Astrocyte (in vitro differentiated cells and primary cell): ENCODE measurements at regions not wholly inside any gene's neighbourhood (a gene's known extent, or its start where the extent isn't known, plus 50 kb on each side); places are given as distances from the start of the nearest gene placed in this dataset.
"Not testable (repeated sequence)": the region's sequence is repeated elsewhere in the genome, so short reads cannot be mapped to it uniquely, and the experiment has no call there.

Experiments
- DNase-seq: peaks from one replicate; pipeline ENCODE4 v3.0.0-alpha.2; 2010; ENCODE audit warnings: low read depth
- FAIRE-seq: peaks from 2 replicates; lab custom pipeline; 2011; peaks lifted over from hg19 to GRCh38; lab: Jason Lieb, UNC
- H2AFZ ChIP-seq: 2 replicates; pipeline ENCODE4 v1.6.0; 2012; ENCODE audit warnings: low read depth, low read length, inconsistent platforms
- H3K27ac ChIP-seq: 2 replicates; pipeline ENCODE4 v1.5.1; 2011; ENCODE audit warnings: low read depth, low read length, inconsistent platforms
- H3K27me3 ChIP-seq: 2 replicates; pipeline ENCODE4 v1.6.0; 2011; ENCODE audit warnings: low read length, inconsistent platforms; ENCODE audit not compliant: insufficient read depth
- H3K36me3 ChIP-seq: 2 replicates; pipeline ENCODE4 v1.5.1; 2011; ENCODE audit warnings: low read length, inconsistent platforms; ENCODE audit not compliant: insufficient read depth
- H3K4me1 ChIP-seq: 2 replicates; pipeline ENCODE4 v1.5.1; 2011; ENCODE audit warnings: low read length, inconsistent platforms; ENCODE audit not compliant: insufficient read depth
- H3K4me2 ChIP-seq: 2 replicates; pipeline ENCODE4 v1.6.0; 2012; ENCODE audit warnings: low read length, inconsistent platforms
- H3K4me3 ChIP-seq: 2 replicates; pipeline ENCODE4 v1.5.1; 2011; ENCODE audit warnings: low read depth, mild to moderate bottlenecking, low read length, inconsistent platforms; ENCODE audit not compliant: insufficient read depth
- H3K79me2 ChIP-seq: 2 replicates; pipeline ENCODE4 v1.6.0; 2012; ENCODE audit warnings: mild to moderate bottlenecking, low read length, inconsistent platforms; ENCODE audit not compliant: insufficient read depth
- H3K9ac ChIP-seq: 2 replicates; pipeline ENCODE4 v1.6.0; 2012; ENCODE audit warnings: mild to moderate bottlenecking, low read length, inconsistent platforms
- H3K9me3 ChIP-seq: 2 replicates; pipeline ENCODE4 v1.5.1; 2012; ENCODE audit warnings: low read depth, mild to moderate bottlenecking, low read length, inconsistent platforms; ENCODE audit not compliant: insufficient read depth
- H4K20me1 ChIP-seq: 2 replicates; pipeline ENCODE4 v1.6.0; 2012; ENCODE audit warnings: low read length, inconsistent platforms; ENCODE audit not compliant: insufficient read depth
- H3K27ac Mint-ChIP-seq: one replicate; pipeline ENCODE4 v1.8.0; 2021; ENCODE audit warnings: mild to moderate bottlenecking, mixed read lengths; ENCODE audit not compliant: unreplicated experiment
- H3K27me3 Mint-ChIP-seq: one replicate; pipeline ENCODE4 v1.8.0; 2021; ENCODE audit warnings: low read depth, mixed read lengths; ENCODE audit not compliant: unreplicated experiment
- H3K36me3 Mint-ChIP-seq: one replicate; pipeline ENCODE4 v1.8.0; 2021; ENCODE audit warnings: low read depth, mixed read lengths; ENCODE audit not compliant: unreplicated experiment
- H3K4me1 Mint-ChIP-seq: one replicate; pipeline ENCODE4 v1.8.0; 2021; ENCODE audit warnings: low read depth, mixed read lengths; ENCODE audit not compliant: unreplicated experiment
- H3K4me3 Mint-ChIP-seq: one replicate; pipeline ENCODE4 v1.8.0; 2021; ENCODE audit warnings: mild to moderate bottlenecking, moderate library complexity, mixed read lengths; ENCODE audit not compliant: unreplicated experiment
- H3K9me3 Mint-ChIP-seq: one replicate; pipeline ENCODE4 v1.8.0; 2021; ENCODE audit warnings: mild to moderate bottlenecking, mixed read lengths; ENCODE audit not compliant: unreplicated experiment
- EZH2 ChIP-seq: IDR thresholded peaks from 2 replicates; pipeline ENCODE4 v1.6.1; 2012; ENCODE audit warnings: mild to moderate bottlenecking, low read length, inconsistent platforms; ENCODE audit not compliant: insufficient read depth
- TF ChIP-seq, protein P1 (sequence below): IDR thresholded peaks from 2 replicates; pipeline ENCODE4 v1.5.1; 2011; ENCODE audit warnings: low read depth, mild to moderate bottlenecking, inconsistent platforms, low read length, moderate library complexity; ENCODE audit not compliant: insufficient read depth

DNA sequence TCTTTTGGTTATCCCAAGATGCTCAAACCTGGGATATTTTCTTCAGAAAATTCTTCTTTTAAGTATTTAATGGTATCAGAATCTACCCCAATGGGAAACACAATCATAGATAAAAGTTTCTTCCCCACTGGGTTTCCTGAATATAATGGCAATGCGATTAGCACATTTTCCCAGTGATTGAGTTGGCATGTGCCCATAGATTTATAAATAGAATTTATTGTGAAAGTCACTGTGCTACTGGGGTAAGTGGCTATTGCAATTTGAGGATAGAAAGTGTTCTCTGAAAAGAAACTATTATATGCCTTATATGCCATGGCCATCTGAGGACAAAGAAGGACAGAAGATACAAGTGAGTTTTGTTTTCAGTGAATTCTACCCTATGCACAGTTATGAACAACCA is 99.0 kb upstream of the RBMS3 start:
- H3K9ac ChIP-seq = no peak overlapping the region
- H3K79me2 ChIP-seq = no peaks in the 10 kb centered on the region
- H2AFZ ChIP-seq = no peak overlapping the region
- H3K27ac ChIP-seq = no peak overlapping the region
- Mint-ChIP-seq H3K36me3 (no peaks in the 10 kb centered on the region), H3K27ac (no peak overlapping the region), H3K4me1 (peaks cover 31% of the 10 kb centered on the region), H3K4me3 (no peak overlapping the region), H3K27me3 (no peaks in the 10 kb centered on the region), H3K9me3 (peaks cover 7% of the 10 kb centered on the region)
- DNase-seq (no peak), FAIRE-seq (no peak)
- TF ChIP-seq, protein P1, sequence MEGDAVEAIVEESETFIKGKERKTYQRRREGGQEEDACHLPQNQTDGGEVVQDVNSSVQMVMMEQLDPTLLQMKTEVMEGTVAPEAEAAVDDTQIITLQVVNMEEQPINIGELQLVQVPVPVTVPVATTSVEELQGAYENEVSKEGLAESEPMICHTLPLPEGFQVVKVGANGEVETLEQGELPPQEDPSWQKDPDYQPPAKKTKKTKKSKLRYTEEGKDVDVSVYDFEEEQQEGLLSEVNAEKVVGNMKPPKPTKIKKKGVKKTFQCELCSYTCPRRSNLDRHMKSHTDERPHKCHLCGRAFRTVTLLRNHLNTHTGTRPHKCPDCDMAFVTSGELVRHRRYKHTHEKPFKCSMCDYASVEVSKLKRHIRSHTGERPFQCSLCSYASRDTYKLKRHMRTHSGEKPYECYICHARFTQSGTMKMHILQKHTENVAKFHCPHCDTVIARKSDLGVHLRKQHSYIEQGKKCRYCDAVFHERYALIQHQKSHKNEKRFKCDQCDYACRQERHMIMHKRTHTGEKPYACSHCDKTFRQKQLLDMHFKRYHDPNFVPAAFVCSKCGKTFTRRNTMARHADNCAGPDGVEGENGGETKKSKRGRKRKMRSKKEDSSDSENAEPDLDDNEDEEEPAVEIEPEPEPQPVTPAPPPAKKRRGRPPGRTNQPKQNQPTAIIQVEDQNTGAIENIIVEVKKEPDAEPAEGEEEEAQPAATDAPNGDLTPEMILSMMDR = no peak
- no peak for TF ChIP-seq EZH2
- H3K27me3 ChIP-seq = no peaks in the 10 kb centered on the region
- H3K4me3 ChIP-seq = no peak overlapping the region
- H3K36me3 ChIP-seq = no peaks in the 10 kb centered on the region
- no peak overlapping the region for H3K4me2 ChIP-seq
- H4K20me1 ChIP-seq = no peaks in the 10 kb centered on the region
- peaks cover 35% of the 10 kb centered on the region for H3K4me1 ChIP-seq
- no peaks in the 10 kb centered on the region for H3K9me3 ChIP-seq

DNA sequence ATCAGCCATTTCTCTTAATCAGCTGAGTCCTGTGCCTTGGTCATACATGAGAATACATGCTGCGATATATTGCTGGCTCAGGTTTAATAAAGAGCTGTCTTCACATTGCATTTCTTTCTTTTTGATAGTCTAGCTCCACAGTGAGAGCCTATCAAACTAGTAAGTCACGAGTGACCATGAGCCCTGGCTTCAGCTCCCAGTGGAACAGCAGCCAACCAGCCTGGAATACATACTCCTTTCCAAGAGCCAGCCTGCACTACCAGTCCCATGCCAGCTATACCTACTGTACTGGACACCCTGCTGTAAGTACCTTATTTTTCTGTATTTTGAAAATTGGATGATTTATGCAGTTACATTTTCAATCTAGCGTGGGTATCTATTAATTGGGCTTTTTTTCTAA is 98.0 kb upstream of the RBMS3 start:
- peaks cover 45% of the 10 kb centered on the region for H3K4me1 ChIP-seq
- H3K4me2 ChIP-seq, H3K27me3 ChIP-seq, H3K79me2 ChIP-seq, H3K36me3 Mint-ChIP-seq, H3K9me3 Mint-ChIP-seq, H3K27ac ChIP-seq, H3K4me3 ChIP-seq, DNase-seq, H3K9ac ChIP-seq, H3K27me3 Mint-ChIP-seq, H2AFZ ChIP-seq, H3K36me3 ChIP-seq, H4K20me1 ChIP-seq, H3K4me3 Mint-ChIP-seq, H3K9me3 ChIP-seq: not testable (repeated sequence)
- Mint-ChIP-seq H3K4me1 (peaks cover 40% of the 10 kb centered on the region), H3K27ac (peak overlapping the region; percentile 58)
- peak; percentile 77 for FAIRE-seq

DNA sequence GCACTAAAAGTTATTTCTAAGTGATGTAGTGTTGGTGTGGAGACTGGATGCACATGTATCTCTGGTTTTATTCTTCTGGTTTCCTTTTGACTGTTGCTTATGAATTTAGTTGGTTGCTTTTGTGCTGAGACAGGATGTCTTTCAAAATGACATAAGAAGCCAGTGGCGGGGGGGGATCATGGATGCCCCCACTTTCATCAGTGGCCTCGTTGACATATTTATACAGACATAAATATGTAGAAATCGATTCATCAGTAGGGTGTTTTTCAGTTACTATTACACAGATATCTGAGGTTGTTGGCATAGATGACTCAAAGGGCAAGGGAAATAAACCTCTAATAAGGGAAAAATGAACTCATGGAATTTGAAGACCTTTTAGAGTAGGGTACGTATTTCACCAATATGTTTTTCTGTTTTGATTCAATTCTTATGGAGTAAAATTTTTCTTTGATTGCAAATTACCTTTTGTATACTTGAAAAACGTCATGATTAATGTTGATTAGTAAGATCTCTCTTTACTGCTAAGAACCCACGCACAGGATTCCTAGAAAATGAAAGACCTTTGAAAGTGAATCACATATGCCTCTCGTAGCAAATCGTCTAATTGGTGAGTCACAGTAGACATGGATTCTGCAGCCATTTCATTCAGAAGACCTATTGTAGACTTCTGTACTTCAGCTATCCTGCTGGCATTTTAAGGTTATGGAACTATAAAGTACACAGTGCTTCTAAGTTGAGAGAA is 97.4 kb upstream of the RBMS3 start:
- H2AFZ ChIP-seq = no peak overlapping the region
- H3K4me3 ChIP-seq = no peak overlapping the region
- no peak for TF ChIP-seq EZH2
- TF ChIP-seq, protein P1 = no peak
- Mint-ChIP-seq H3K4me3 (no peak overlapping the region), H3K36me3 (no peaks in the 10 kb centered on the region), H3K9me3 (peaks cover 7% of the 10 kb centered on the region), H3K27ac (peak overlapping the region; percentile 58), H3K4me1 (peaks cover 45% of the 10 kb centered on the region), H3K27me3 (no peaks in the 10 kb centered on the region)
- H3K4me2 ChIP-seq = peak overlapping the region; percentile 44
- no peaks in the 10 kb centered on the region for H3K79me2 ChIP-seq
- peak overlapping the region; percentile 99 for H3K27ac ChIP-seq
- H3K36me3 ChIP-seq = no peaks in the 10 kb centered on the region
- FAIRE-seq (peak; percentile 97), DNase-seq (peak; percentile 92)
- H3K9me3 ChIP-seq = no peaks in the 10 kb centered on the region
- no peaks in the 10 kb centered on the region for H4K20me1 ChIP-seq
- no peak overlapping the region for H3K9ac ChIP-seq
- peaks cover 52% of the 10 kb centered on the region for H3K4me1 ChIP-seq
- no peaks in the 10 kb centered on the region for H3K27me3 ChIP-seq
